WTC11 (cell line): ENCODE measurements at regions not wholly inside any gene's neighbourhood (a gene's known extent, or its start where the extent isn't known, plus 50 kb on each side); places are given as distances from the start of the nearest gene placed in this dataset.

Experiments used
- CREB1 ChIP-seq: sonication (generic); formaldehyde crosslinking; IDR thresholded peaks from 2 replicates; pipeline ENCODE4 v1.8.0; 2023; ENCODE audit warnings: mild to moderate bottlenecking, missing genetic modification reagents
- CTCF ChIP-seq: fragments of 200-600 bp; IDR thresholded peaks from 2 replicates; pipeline ENCODE4 v1.8.0; 2022; ENCODE audit warnings: antibody characterized with exemption
- ETV6 ChIP-seq: sonication (generic); formaldehyde crosslinking; IDR thresholded peaks from 2 replicates; pipeline ENCODE4 v1.8.1; 2022; ENCODE audit warnings: mild to moderate bottlenecking, missing genetic modification reagents
- MXD4 ChIP-seq: fragments of 250-450 bp; sonication (Bioruptor Pico); IDR thresholded peaks from 2 replicates; pipeline ENCODE4 v1.8.0; 2021; ENCODE audit warnings: mild to moderate bottlenecking, moderate library complexity, borderline replicate concordance
- NFYB ChIP-seq: sonication (generic); formaldehyde crosslinking; conservative IDR thresholded peaks from 2 replicates; pipeline ENCODE4 v1.8.0; 2022; ENCODE audit warnings: low read depth, missing genetic modification reagents
- PREB ChIP-seq: sonication (generic); formaldehyde crosslinking; IDR thresholded peaks from 2 replicates; pipeline ENCODE4 v1.8.1; 2022; ENCODE audit warnings: mild to moderate bottlenecking, missing genetic modification reagents, moderate library complexity, borderline replicate concordance
- ZNF263 ChIP-seq: sonication (generic); formaldehyde crosslinking; IDR thresholded peaks from 2 replicates; pipeline ENCODE4 v1.8.1; 2022; ENCODE audit warnings: low read depth, mild to moderate bottlenecking, moderate library complexity, missing genetic modification reagents

DNA sequence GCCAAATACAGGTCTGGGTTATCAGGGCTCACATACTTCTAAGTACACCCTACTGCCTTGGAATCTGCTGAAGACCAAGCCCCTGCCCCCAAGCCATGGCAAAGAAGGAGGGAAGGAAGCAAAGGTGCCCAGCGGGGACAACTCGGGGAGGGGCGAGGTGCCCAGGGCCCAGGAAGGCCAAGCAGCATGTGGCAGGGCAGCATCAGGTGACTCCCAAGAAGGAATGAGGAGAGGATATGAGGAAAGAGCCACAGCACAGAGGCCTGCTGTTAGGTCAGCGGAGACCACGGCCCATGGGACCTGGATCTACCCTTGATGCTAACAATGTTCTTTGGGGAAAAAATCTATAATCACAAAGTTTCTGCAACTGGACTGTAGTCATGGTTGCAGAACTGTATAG, 142.6 kb upstream of the CRHR1 start:
- no peak for TF ChIP-seq NFYB (CRISPR knock-in tag)
- TF ChIP-seq CREB1 (CRISPR knock-in tag): no peak
- no peak for TF ChIP-seq CTCF
- TF ChIP-seq MXD4 (CRISPR knock-in tag): no peak
- TF ChIP-seq ETV6 (CRISPR knock-in tag): no peak
- no peak for TF ChIP-seq ZNF263 (CRISPR knock-in tag)
- TF ChIP-seq PREB (CRISPR knock-in tag): no peak
